Activated T-helper 17 cell treated with anti-CD3 and anti-CD28 coated beads, Interleukin-2, amount 50 U/mL, for 72 hours (primary cell): ENCODE measurements at regions not wholly inside any gene's neighbourhood (a gene's known extent, or its start where the extent isn't known, plus 50 kb on each side); places are given as distances from the start of the nearest gene placed in this dataset.

ENCODE experiments used
- ATAC-seq: fragments of 150-1000 bp; cut with Tn5 transposase; replicated peaks from 2 replicates; pipeline ENCODE4 v1.10.0; 2021; ENCODE audit warnings: mild to moderate bottlenecking, moderate library complexity
- H3K27ac Mint-ChIP-seq: one replicate; pipeline ENCODE4 v1.8.0; 2022; ENCODE audit warnings: mixed read lengths
- H3K27me3 Mint-ChIP-seq: one replicate; pipeline ENCODE4 v1.8.0; 2022; ENCODE audit warnings: mixed read lengths
- H3K36me3 Mint-ChIP-seq: one replicate; pipeline ENCODE4 v1.8.0; 2022; ENCODE audit warnings: low read depth, mild to moderate bottlenecking, mixed read lengths
- H3K4me1 Mint-ChIP-seq: one replicate; pipeline ENCODE4 v1.8.0; 2022; ENCODE audit warnings: mixed read lengths
- H3K4me3 Mint-ChIP-seq: one replicate; pipeline ENCODE4 v1.8.0; 2022; ENCODE audit warnings: mild to moderate bottlenecking, mixed read lengths
- H3K9me3 Mint-ChIP-seq: one replicate; pipeline ENCODE4 v1.8.0; 2022; ENCODE audit warnings: mixed read lengths

DNA sequence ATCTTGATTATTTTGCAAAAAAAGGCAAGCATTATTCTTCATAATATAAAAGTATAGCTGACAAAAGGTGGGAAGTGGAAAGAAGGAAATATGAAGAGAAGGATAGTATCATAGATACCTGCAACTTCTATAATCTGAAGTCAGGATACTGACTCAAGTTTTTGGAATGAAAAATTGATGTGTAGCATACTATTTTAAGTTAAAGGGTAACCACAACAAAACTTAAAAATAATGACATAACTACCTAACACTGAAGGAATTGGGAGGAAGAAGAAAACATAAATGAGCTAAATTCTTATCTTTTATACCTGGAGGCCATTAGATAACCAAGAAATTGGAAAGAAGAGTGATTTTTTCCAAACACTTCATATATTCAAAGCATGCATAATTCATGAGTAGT lies 51.8 kb upstream of the TLE1 start:
- Mint-ChIP-seq H3K4me1 (no peaks in the 10 kb centered on the region), H3K27ac (no peak overlapping the region), H3K4me3 (no peak overlapping the region), H3K27me3 (peaks cover 3% of the 10 kb centered on the region), H3K9me3 (peaks cover 5% of the 10 kb centered on the region), H3K36me3 (no peaks in the 10 kb centered on the region)
- ATAC-seq: no peak

DNA sequence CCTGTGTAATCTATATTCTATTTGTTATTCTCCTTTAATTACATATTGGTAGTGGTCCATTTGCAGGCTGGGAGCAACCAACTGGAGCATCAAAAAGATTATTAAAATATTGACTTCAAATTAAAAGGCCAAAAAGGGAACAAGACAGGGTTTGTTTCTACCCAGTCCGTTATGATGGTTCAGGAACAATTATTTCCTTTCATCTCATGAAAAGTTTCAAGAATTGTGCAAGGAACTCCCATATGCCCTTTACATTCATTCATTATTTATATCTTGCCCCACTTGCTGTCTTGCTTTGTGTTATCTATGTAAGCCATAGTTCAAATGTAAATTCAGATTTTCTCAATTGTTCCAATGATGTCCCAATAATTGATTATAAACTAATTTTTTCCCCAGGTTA lies 58.7 kb upstream of the TLE1 start:
- no peaks in the 10 kb centered on the region for H3K36me3 Mint-ChIP-seq
- H3K9me3 Mint-ChIP-seq: no peaks in the 10 kb centered on the region
- H3K4me1 Mint-ChIP-seq: no peaks in the 10 kb centered on the region
- no peak for ATAC-seq
- no peak overlapping the region for H3K4me3 Mint-ChIP-seq
- H3K27ac Mint-ChIP-seq: no peak overlapping the region
- H3K27me3 Mint-ChIP-seq: no peaks in the 10 kb centered on the region

DNA sequence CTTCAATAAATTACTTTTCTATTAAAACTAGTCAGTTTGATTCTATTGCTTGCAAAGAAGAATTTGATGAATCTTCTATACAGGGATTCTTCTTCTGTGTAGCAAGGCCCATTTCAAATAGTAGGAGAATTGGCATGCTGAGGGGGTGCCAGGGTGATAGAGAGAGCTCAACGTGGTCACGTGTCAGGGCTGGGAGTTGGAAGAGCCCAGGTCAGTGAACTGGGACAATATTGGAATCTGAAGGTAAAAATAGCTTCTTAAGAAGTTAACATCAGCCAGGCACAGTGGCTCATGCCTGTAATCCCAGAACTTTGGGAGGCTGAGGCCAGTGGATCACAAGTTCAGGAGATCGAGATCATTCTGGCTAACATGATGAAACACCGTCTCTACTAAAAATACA lies 64.1 kb upstream of the TLE1 start:
- H3K27me3 Mint-ChIP-seq: no peaks in the 10 kb centered on the region
- H3K9me3 Mint-ChIP-seq: peaks cover 3% of the 10 kb centered on the region
- no peaks in the 10 kb centered on the region for H3K36me3 Mint-ChIP-seq
- H3K27ac Mint-ChIP-seq: no peak overlapping the region
- no peaks in the 10 kb centered on the region for H3K4me1 Mint-ChIP-seq
- ATAC-seq: no peak
- H3K4me3 Mint-ChIP-seq: no peak overlapping the region

DNA sequence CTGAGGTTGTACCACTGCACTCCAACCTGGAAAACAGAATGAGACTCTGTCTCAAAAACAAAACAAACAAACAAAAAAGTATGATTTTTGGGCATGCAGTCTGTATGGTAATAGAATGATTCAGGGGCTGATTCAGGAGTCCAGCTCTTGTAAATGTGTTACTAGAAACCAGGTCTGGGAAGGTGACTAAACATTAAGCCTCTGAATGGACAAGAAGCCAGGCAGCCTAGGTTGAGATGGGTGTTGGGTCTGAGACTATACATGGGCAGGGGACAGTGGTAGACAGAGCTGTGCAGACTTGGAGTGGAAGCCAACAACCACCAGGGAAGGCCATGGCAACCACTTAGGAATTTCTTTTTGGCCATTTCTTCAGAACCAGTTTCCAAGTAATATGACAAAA lies 64.9 kb upstream of the TLE1 start:
- H3K4me3 Mint-ChIP-seq: no peak overlapping the region
- H3K36me3 Mint-ChIP-seq: no peaks in the 10 kb centered on the region
- H3K9me3 Mint-ChIP-seq: peaks cover 3% of the 10 kb centered on the region
- H3K27me3 Mint-ChIP-seq: no peaks in the 10 kb centered on the region
- no peak overlapping the region for H3K27ac Mint-ChIP-seq
- ATAC-seq: no peak
- no peaks in the 10 kb centered on the region for H3K4me1 Mint-ChIP-seq

DNA sequence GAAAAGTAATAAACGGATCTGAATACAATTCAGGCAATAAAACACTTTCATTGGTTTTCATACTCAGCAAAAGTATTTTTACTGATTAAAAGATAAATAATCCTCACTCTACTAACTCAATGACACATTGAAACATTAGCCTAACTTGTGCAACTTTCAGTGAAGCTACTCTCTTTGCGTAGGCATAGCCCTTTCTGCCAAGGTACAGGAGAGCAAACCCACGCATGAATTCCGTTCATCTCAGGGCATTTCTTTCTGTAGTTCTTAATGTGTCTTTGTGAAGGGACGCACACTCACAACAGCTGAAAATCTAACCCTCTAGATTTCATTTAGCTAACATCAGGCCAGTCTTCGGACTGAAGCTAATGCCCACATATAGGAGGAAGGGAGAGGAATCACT lies 66.4 kb upstream of the TLE1 start:
- H3K9me3 Mint-ChIP-seq: peaks cover 3% of the 10 kb centered on the region
- H3K27me3 Mint-ChIP-seq: no peaks in the 10 kb centered on the region
- no peaks in the 10 kb centered on the region for H3K4me1 Mint-ChIP-seq
- H3K4me3 Mint-ChIP-seq: no peak overlapping the region
- no peaks in the 10 kb centered on the region for H3K36me3 Mint-ChIP-seq
- H3K27ac Mint-ChIP-seq: no peak overlapping the region
- ATAC-seq: no peak

DNA sequence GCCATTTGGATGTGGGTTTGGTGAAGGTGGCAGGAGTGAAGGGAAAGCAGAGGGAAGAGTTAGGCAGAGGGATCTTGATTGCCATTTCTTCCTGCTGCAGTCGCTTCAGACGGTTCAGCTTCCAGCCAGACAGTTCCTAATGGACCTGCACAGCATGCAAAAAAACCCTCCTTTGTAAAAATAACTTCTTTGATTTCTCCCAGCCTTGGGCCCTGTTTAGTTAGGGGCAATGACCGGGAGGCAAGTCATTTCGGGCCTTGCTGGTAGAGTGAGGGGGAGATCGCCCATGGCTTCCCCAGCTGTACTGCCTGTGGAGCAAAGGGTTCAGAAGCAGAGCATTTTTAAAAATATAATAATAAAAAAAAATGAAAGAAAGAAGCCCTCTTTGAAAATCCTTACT lies 67.2 kb upstream of the TLE1 start:
- no peaks in the 10 kb centered on the region for H3K27me3 Mint-ChIP-seq
- H3K36me3 Mint-ChIP-seq: no peaks in the 10 kb centered on the region
- H3K9me3 Mint-ChIP-seq: peaks cover 3% of the 10 kb centered on the region
- ATAC-seq: no peak
- H3K4me3 Mint-ChIP-seq: no peak overlapping the region
- H3K4me1 Mint-ChIP-seq: no peaks in the 10 kb centered on the region
- H3K27ac Mint-ChIP-seq: no peak overlapping the region

DNA sequence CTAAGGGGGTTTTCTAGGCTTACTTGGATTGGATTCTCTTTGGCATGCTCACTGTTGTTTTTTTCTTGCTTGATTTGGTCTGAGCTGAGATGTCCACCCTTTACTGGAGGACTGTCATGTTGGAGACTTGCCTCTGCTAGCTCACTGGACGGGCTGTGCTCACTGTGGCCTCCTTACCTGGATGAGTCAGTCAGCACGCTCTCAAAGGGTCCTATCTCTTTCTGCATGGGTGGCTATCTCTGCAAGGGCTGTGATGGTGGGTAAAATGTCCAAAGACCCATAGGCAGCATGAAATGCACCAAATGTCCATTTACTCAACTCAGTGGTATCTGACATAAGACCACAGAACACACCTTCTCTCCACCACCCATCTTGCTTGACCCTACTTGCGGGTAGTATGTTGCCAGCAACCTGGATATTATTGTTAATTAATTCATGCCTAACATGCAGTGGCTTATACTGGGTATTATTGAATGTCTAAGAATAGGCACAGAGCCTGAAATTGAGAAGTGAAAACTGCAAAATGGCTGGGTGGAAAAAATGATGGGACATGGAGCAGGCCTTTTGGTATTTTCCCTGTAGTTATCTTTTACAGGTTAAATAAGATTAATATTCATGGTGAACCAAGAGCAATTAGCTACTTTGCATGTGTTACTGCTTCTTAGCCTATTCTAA lies 68.9 kb upstream of the TLE1 start:
- H3K36me3 Mint-ChIP-seq: no peaks in the 10 kb centered on the region
- no peak for ATAC-seq
- H3K27me3 Mint-ChIP-seq: no peaks in the 10 kb centered on the region
- H3K4me1 Mint-ChIP-seq: no peaks in the 10 kb centered on the region
- H3K9me3 Mint-ChIP-seq: peaks cover 3% of the 10 kb centered on the region
- no peak overlapping the region for H3K4me3 Mint-ChIP-seq
- H3K27ac Mint-ChIP-seq: no peak overlapping the region

DNA sequence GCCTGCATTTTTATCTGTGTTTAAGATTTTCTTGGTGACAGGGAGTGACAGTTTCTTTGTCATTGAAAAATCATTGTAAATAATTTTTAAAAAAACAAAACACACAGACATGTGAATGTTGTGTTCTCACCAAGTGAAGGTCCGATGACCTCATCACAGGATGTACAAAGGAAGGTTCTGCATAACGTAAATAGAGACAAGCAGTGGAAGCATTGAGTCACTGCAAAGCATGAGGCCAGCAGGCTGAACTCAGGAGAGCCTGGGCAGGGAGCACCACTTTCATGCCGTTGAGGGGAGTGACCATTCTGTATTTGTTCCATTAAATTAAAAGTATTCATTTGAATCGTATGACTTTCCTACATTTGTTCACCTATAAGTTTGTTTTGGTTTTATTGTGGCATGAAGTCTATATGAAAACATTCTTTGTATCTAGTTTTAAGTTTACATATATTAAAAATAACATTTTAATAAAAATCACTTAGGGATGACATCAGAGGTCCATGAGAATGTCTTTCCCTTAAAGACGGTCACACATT lies 70.4 kb upstream of the TLE1 start:
- Mint-ChIP-seq H3K27me3 (no peaks in the 10 kb centered on the region), H3K4me3 (no peak overlapping the region), H3K9me3 (peaks cover 3% of the 10 kb centered on the region), H3K27ac (no peak overlapping the region), H3K4me1 (no peaks in the 10 kb centered on the region), H3K36me3 (no peaks in the 10 kb centered on the region)
- no peak for ATAC-seq

DNA sequence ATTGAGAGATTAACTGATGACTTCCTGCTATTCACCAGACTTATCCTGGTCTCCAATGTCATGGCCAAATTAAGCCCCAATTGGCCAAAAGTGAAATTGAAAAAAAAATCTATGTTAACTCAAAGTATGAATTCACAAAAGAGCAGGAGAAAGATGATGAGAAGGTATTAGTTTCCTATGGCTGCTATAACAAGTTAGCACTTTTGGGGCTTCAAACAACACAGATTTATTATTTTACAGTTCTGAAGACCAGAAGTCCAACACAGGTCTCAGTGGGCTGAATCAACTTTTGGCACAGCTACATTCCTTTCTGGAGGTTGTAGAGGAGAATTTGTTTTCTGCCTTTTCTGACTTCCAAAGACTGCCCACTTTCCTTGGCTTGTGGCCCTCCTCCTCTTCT lies 78.6 kb upstream of the TLE1 start:
- no peaks in the 10 kb centered on the region for H3K27me3 Mint-ChIP-seq
- H3K4me1 Mint-ChIP-seq: no peaks in the 10 kb centered on the region
- no peak overlapping the region for H3K27ac Mint-ChIP-seq
- peaks cover 3% of the 10 kb centered on the region for H3K9me3 Mint-ChIP-seq
- ATAC-seq: no peak
- no peaks in the 10 kb centered on the region for H3K36me3 Mint-ChIP-seq
- H3K4me3 Mint-ChIP-seq: no peak overlapping the region

DNA sequence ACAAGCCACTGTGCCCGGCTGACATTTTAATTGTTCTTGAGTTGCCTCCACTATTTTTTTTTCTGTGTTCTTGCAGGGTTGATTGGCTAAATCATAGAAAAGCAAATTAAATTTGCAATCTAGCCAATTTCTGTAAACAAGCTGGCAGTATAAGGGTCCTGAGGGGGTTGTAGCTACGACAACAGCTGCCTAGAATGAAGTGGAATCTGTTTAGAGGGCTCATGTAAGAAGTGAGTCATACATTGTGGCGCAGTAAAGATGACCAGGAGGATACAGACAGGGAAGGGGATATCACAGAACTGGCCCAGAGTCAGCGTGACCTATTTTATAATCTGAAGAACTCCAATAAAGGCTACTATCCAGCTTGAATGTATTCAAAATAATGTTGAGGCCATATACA lies 82.2 kb upstream of the TLE1 start:
- no peak for ATAC-seq
- Mint-ChIP-seq H3K4me1 (no peaks in the 10 kb centered on the region), H3K27me3 (no peaks in the 10 kb centered on the region), H3K36me3 (no peaks in the 10 kb centered on the region), H3K9me3 (peaks cover 6% of the 10 kb centered on the region), H3K4me3 (no peak overlapping the region), H3K27ac (no peak overlapping the region)

DNA sequence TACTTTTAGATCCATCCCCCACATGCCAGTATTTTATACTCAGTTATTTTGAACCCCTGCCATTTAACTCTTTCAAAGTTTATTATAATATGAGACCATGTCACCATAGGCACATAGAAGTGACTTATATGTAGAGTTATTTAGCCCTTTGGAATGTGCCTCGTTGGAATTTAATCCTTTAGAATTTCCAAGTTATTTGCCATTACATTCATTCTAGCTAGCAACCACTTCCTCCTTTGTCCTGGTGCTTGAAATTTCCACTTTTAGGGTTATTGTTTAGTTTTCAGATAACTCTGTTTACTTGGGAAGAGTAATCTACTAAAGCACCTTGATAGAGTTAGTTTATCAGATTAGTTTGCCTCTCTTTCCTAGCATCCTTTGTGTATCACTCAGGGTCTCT lies 82.8 kb upstream of the TLE1 start:
- Mint-ChIP-seq H3K9me3 (peaks cover 6% of the 10 kb centered on the region), H3K4me3 (no peak overlapping the region), H3K4me1 (no peaks in the 10 kb centered on the region), H3K27ac (no peak overlapping the region), H3K27me3 (no peaks in the 10 kb centered on the region), H3K36me3 (no peaks in the 10 kb centered on the region)
- no peak for ATAC-seq

DNA sequence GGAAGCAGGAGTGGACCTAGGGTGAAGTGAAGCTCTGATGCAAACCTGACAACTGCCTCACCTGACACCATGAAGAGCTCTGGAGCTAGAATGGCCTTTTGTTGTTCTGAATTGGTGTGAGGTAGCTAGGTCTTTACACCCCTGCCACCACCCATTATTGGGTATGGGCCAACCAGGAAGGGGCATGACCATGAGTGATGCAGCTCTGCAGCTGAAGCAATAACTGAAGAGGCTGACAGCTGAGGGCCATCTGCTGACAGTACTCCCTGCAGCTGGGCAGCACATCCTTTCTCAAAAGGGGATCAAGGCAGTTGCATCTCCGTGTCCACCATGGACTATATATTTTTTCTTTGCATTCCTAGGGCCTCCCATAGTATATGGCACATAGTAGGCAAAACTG lies 87.0 kb upstream of the TLE1 start:
- no peaks in the 10 kb centered on the region for H3K4me1 Mint-ChIP-seq
- ATAC-seq: no peak
- no peak overlapping the region for H3K4me3 Mint-ChIP-seq
- H3K27me3 Mint-ChIP-seq: no peaks in the 10 kb centered on the region
- H3K27ac Mint-ChIP-seq: no peak overlapping the region
- no peaks in the 10 kb centered on the region for H3K36me3 Mint-ChIP-seq
- peaks cover 6% of the 10 kb centered on the region for H3K9me3 Mint-ChIP-seq

DNA sequence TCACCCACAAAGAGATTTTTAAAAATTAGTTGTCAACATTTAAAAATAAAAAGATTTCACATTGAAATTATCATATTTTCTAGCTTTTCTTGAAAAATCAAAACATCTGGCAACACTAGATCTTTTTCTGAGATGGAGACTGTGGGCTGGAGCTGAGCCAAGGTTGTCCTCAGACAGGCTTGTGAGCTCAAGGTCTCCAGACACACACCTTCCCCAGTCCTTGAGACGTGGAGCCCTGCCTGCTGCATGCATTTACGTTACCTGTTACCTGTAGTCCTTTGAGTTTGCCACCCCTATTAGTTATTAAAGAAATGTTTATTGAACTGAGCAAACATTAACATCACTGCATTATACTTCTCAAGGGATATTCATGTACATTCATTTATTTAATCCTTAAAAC lies 87.5 kb upstream of the TLE1 start:
- H3K36me3 Mint-ChIP-seq: no peaks in the 10 kb centered on the region
- no peak for ATAC-seq
- H3K27ac Mint-ChIP-seq: no peak overlapping the region
- H3K4me3 Mint-ChIP-seq: no peak overlapping the region
- peaks cover 6% of the 10 kb centered on the region for H3K9me3 Mint-ChIP-seq
- H3K27me3 Mint-ChIP-seq: no peaks in the 10 kb centered on the region
- H3K4me1 Mint-ChIP-seq: no peaks in the 10 kb centered on the region

DNA sequence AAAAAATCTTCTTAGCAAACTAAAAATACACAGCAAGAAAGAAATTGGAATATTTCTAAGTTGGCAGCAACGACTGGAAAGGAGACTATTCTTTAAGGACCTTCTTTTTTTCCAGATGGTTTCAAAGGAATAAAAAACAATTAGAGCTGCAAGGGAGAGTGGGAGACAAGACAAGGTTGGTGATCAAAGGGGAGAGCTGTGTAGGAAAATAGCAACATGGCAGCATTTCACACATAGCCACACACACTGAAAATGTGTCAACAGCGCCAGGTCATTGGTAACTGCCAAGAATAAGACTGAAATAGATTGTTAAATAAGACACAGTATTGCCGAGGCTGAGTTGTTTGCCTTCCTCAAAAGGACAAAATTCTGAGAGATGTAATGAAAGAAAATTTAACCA lies 88.1 kb upstream of the TLE1 start:
- Mint-ChIP-seq H3K27me3 (no peaks in the 10 kb centered on the region), H3K9me3 (peaks cover 6% of the 10 kb centered on the region), H3K27ac (no peak overlapping the region), H3K4me3 (no peak overlapping the region), H3K4me1 (no peaks in the 10 kb centered on the region), H3K36me3 (no peaks in the 10 kb centered on the region)
- no peak for ATAC-seq

DNA sequence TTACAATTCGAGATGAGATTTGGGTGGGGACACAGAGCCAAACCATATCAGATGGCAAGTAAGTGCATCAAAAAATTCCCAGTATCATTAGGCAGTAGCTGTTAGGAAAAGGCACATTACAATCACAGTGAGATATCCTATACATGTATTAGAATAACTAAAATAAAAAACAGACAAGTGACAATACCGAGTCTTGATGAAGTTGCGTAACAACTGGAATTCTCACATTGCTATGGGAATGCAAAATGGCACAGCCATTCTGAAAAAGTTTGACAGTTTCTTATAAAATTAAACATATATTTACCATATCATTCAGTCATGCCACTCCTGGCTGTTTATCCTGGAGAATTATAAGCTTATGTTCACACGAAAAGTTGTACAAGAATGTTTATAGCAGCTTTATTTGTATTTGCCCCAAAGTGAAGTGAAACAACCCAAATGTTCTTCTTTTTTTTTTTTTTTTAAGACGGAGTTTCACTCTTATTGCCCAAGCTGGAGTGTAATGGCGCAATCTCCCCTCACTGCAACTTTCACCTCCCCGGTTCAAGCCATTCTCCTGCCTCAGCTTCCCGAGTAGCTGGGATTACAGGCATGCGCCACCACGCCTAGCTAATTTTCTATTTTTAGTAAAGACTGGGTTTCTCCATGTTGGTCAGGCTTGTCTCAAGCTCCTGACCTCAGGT lies 93.1 kb upstream of the TLE1 start:
- no peak for ATAC-seq
- Mint-ChIP-seq H3K4me1 (no peaks in the 10 kb centered on the region), H3K4me3 (no peak overlapping the region), H3K9me3 (no peaks in the 10 kb centered on the region), H3K36me3 (no peaks in the 10 kb centered on the region), H3K27ac (no peak overlapping the region), H3K27me3 (no peaks in the 10 kb centered on the region)
